ENCODE measurements at regions not wholly inside any gene's neighbourhood (a gene's known extent, or its start where the extent isn't known, plus 50 kb on each side); places are given as distances from the start of the nearest gene placed in this dataset.

GRCh38 chr1:67514300-67514699 is 84.1 kb upstream of the SERBP1 start:
- no peak overlapping the region for H3K4me3 ChIP-seq
- no peaks in the 10 kb centered on the region for H3K4me1 ChIP-seq (ENCODE audit: control insufficient read depth in 1 of 2, low read depth in 2 of 2)
- no peaks in the 10 kb centered on the region for H3K27me3 ChIP-seq (replicated peaks; ENCODE audit: insufficient read depth)
- no peak for ATAC-seq (ENCODE audit: insufficient number of reproducible peaks, low FRiP score, low read depth)
- H3K27ac ChIP-seq: no peak overlapping the region
- DNase-seq (ENCODE audit: low spot score): no peak
- TF ChIP-seq CTCF (IDR thresholded peaks at IDR 0.05): no peak
- H3K36me3 ChIP-seq: no peaks in the 10 kb centered on the region
- no peaks in the 10 kb centered on the region for H3K9me3 ChIP-seq

GRCh38 chr1:67514786-67515185 is 84.6 kb upstream of the SERBP1 start:
- H3K4me3 ChIP-seq: no peak overlapping the region
- ATAC-seq (ENCODE audit: insufficient number of reproducible peaks, low FRiP score, low read depth): no peak
- no peak for DNase-seq (ENCODE audit: low spot score)
- no peak overlapping the region for H3K27ac ChIP-seq
- no peaks in the 10 kb centered on the region for H3K4me1 ChIP-seq (ENCODE audit: control insufficient read depth in 1 of 2, low read depth in 2 of 2)
- H3K27me3 ChIP-seq (replicated peaks; ENCODE audit: insufficient read depth): no peaks in the 10 kb centered on the region
- H3K36me3 ChIP-seq: no peaks in the 10 kb centered on the region
- no peak for TF ChIP-seq CTCF (IDR thresholded peaks at IDR 0.05)
- H3K9me3 ChIP-seq: no peaks in the 10 kb centered on the region

- no peak for ATAC-seq (ENCODE audit: insufficient number of reproducible peaks, low FRiP score, low read depth)
- no peaks in the 10 kb centered on the region for H3K9me3 ChIP-seq
- H3K36me3 ChIP-seq: no peaks in the 10 kb centered on the region
- no peaks in the 10 kb centered on the region for H3K4me1 ChIP-seq (ENCODE audit: control insufficient read depth in 1 of 2, low read depth in 2 of 2)
- H3K4me3 ChIP-seq: no peak overlapping the region
- no peak for DNase-seq (ENCODE audit: low spot score)
- H3K27me3 ChIP-seq (replicated peaks; ENCODE audit: insufficient read depth): no peaks in the 10 kb centered on the region
- no peak overlapping the region for H3K27ac ChIP-seq
- no peak for TF ChIP-seq CTCF (IDR thresholded peaks at IDR 0.05)
These were observed 85.3 kb upstream of the SERBP1 start for GRCh38 chr1:67515324-67516080.

GRCh38 chr1:67517046-67517445 is 86.8 kb upstream of the SERBP1 start:
- no peaks in the 10 kb centered on the region for H3K36me3 ChIP-seq
- H3K9me3 ChIP-seq: no peaks in the 10 kb centered on the region
- H3K4me1 ChIP-seq (ENCODE audit: control insufficient read depth in 1 of 2, low read depth in 2 of 2): no peaks in the 10 kb centered on the region
- no peak for ATAC-seq (ENCODE audit: insufficient number of reproducible peaks, low FRiP score, low read depth)
- H3K27ac ChIP-seq: no peak overlapping the region
- no peak for TF ChIP-seq CTCF (IDR thresholded peaks at IDR 0.05)
- H3K4me3 ChIP-seq: no peak overlapping the region
- H3K27me3 ChIP-seq (replicated peaks; ENCODE audit: insufficient read depth): no peaks in the 10 kb centered on the region
- DNase-seq (ENCODE audit: low spot score): no peak

GRCh38 chr1:67522001-67522441 is 91.8 kb upstream of the SERBP1 start:
- Histone ChIP-seq H3K27ac (no peak overlapping the region), H3K27me3 (replicated peaks; ENCODE audit: insufficient read depth) (no peaks in the 10 kb centered on the region), H3K9me3 (no peaks in the 10 kb centered on the region), H3K4me1 (ENCODE audit: control insufficient read depth in 1 of 2, low read depth in 2 of 2) (no peaks in the 10 kb centered on the region), H3K36me3 (no peaks in the 10 kb centered on the region), H3K4me3 (no peak overlapping the region)
- DNase-seq (ENCODE audit: low spot score) (no peak), ATAC-seq (ENCODE audit: insufficient number of reproducible peaks, low FRiP score, low read depth) (no peak)
- no peak for TF ChIP-seq CTCF (IDR thresholded peaks at IDR 0.05)
